ENCODE measurements at regions not wholly inside any gene's neighbourhood (a gene's known extent, or its start where the extent isn't known, plus 50 kb on each side); places are given as distances from the start of the nearest gene placed in this dataset.
"Not testable (repeated sequence)": the region's sequence is repeated elsewhere in the genome, so short reads cannot be mapped to it uniquely, and the experiment has no call there.

- not testable (repeated sequence) for H3K4me3 ChIP-seq (ENCODE audit: low read length); DNase-seq (ENCODE audit: low read depth)
- peak; percentile 21; the same call in 1 of the 2 replicates for TF ChIP-seq CTCF (conservative IDR thresholded peaks at IDR 0.05; ENCODE audit: low read length)
Measured at GRCh38 chr2:89957236-89957635, 1265.8 kb downstream of the RPIA start.

- not testable (repeated sequence) for H3K4me3 ChIP-seq (ENCODE audit: low read length)
Measured at GRCh38 chr2:89959729-89960378, 1268.4 kb downstream of the RPIA start.

GRCh38 chr2:89960570-89960969 is 1269.1 kb downstream of the RPIA start:
- not testable (repeated sequence) for DNase-seq (ENCODE audit: low read depth)

More at GRCh38 chr2:89959729-89960378, 1268.4 kb downstream of the RPIA start:
- DNase-seq (ENCODE audit: low read depth) = not testable (repeated sequence)

GRCh38 chr2:89968567-89968966 is 1277.1 kb downstream of the RPIA start:
- not testable (repeated sequence) for H3K4me3 ChIP-seq (ENCODE audit: low read length); DNase-seq (ENCODE audit: low read depth)

More at GRCh38 chr2:89960570-89960969, 1269.1 kb downstream of the RPIA start:
- H3K4me3 ChIP-seq (ENCODE audit: low read length) = not testable (repeated sequence)

- not testable (repeated sequence) for DNase-seq (ENCODE audit: low read depth); H3K4me3 ChIP-seq (ENCODE audit: low read length)
Measured at GRCh38 chr2:89969190-89969589, 1277.7 kb downstream of the RPIA start.

- not testable (repeated sequence) for H3K4me3 ChIP-seq (ENCODE audit: low read length)
- peak; percentile 72 for DNase-seq (ENCODE audit: low read depth)
Measured at GRCh38 chr2:89973849-89974248, 1282.4 kb downstream of the RPIA start.

- not testable (repeated sequence) for H3K4me3 ChIP-seq (ENCODE audit: low read length)
- DNase-seq (ENCODE audit: low read depth) = peak; percentile 26
Measured at GRCh38 chr2:89979826-89980537, 1288.5 kb downstream of the RPIA start.

- DNase-seq (ENCODE audit: low read depth) = peak; percentile 11
- H3K4me3 ChIP-seq (ENCODE audit: low read length) = not testable (repeated sequence)
Measured at GRCh38 chr2:89982246-89982645, 1290.8 kb downstream of the RPIA start.

GRCh38 chr2:89985650-89986049 is 1294.2 kb downstream of the RPIA start:
- H3K4me3 ChIP-seq (ENCODE audit: low read length); DNase-seq (ENCODE audit: low read depth): not testable (repeated sequence)

- not testable (repeated sequence) for DNase-seq (ENCODE audit: low read depth); H3K4me3 ChIP-seq (ENCODE audit: low read length)
Measured at GRCh38 chr2:89986532-89986931, 1295.1 kb downstream of the RPIA start.

GRCh38 chr2:89996779-89997178 is 1305.3 kb downstream of the RPIA start:
- H3K4me3 ChIP-seq (ENCODE audit: low read length); DNase-seq (ENCODE audit: low read depth): not testable (repeated sequence)

GRCh38 chr2:90004553-90004952 is 1313.1 kb downstream of the RPIA start:
- not testable (repeated sequence) for H3K4me3 ChIP-seq (ENCODE audit: low read length); DNase-seq (ENCODE audit: low read depth)

- not testable (repeated sequence) for DNase-seq (ENCODE audit: low read depth); H3K4me3 ChIP-seq (ENCODE audit: low read length)
Measured at GRCh38 chr2:90010442-90011100, 1319.1 kb downstream of the RPIA start.

GRCh38 chr2:90011101-90011443 is 1319.6 kb downstream of the RPIA start:
- not testable (repeated sequence) for DNase-seq (ENCODE audit: low read depth); H3K4me3 ChIP-seq (ENCODE audit: low read length)

- not testable (repeated sequence) for H3K4me3 ChIP-seq (ENCODE audit: low read length); DNase-seq (ENCODE audit: low read depth)
Measured at GRCh38 chr2:90019908-90020307, 1328.4 kb downstream of the RPIA start.

- H3K4me3 ChIP-seq (ENCODE audit: low read length); DNase-seq (ENCODE audit: low read depth): not testable (repeated sequence)
Measured at GRCh38 chr2:90021234-90021633, 1329.8 kb downstream of the RPIA start.

Data from AG10803 (cell line).